Keratinocyte (primary cell): ENCODE measurements at regions not wholly inside any gene's neighbourhood (a gene's known extent, or its start where the extent isn't known, plus 50 kb on each side); places are given as distances from the start of the nearest gene placed in this dataset.

Experiments used
- DNase-seq: peaks from one replicate; pipeline ENCODE4 v3.0.0-alpha.2; 2011; ENCODE audit warnings: low read depth, missing footprints, low spot score
- FAIRE-seq: peaks from 2 replicates; lab custom pipeline; 2011; peaks lifted over from hg19 to GRCh38; lab: Jason Lieb, UNC
- H2AFZ ChIP-seq: 2 replicates; pipeline ENCODE4 v1.6.0; 2012; ENCODE audit warnings: low read length, control low read depth, inconsistent platforms; ENCODE audit not compliant: control insufficient read depth
- H3K27ac ChIP-seq: 2 replicates; pipeline ENCODE4 v1.5.1; 2011; ENCODE audit warnings: low read length; ENCODE audit not compliant: control insufficient read depth, insufficient read depth
- H3K27me3 ChIP-seq: 3 replicates; pipeline ENCODE4 v1.6.0; 2011; ENCODE audit warnings: low read length; ENCODE audit not compliant: control insufficient read depth, insufficient read depth; ENCODE audit errors: extremely low read depth
- H3K36me3 ChIP-seq, 2 experiments: 2 replicates in 1 of 2; 3 replicates in 1 of 2; pipeline ENCODE4 v1.5.1; 2011; ENCODE audit warnings: low read length in 2 of 2, mild to moderate bottlenecking in 1 of 2; ENCODE audit not compliant: control insufficient read depth in 2 of 2, insufficient read depth in 2 of 2; ENCODE audit errors: extremely low read depth in 1 of 2
- H3K4me1 ChIP-seq: 3 replicates; pipeline ENCODE4 v1.5.1; 2011; ENCODE audit warnings: low read length; ENCODE audit not compliant: control insufficient read depth, insufficient read depth; ENCODE audit errors: extremely low read depth
- H3K4me2 ChIP-seq: 3 replicates; pipeline ENCODE4 v1.6.0; 2011; ENCODE audit warnings: low read depth, low read length; ENCODE audit not compliant: control insufficient read depth, insufficient read depth; ENCODE audit errors: extremely low read depth
- H3K4me3 ChIP-seq, 3 experiments: fragments of 200-600 bp in 1 of 3; sonication (generic) in 1 of 3; 2 replicates in 2 of 3; 3 replicates in 1 of 3; pipeline ENCODE4 v1.5.1; 2011 to 2016; ENCODE audit warnings: low read length in 3 of 3, mild to moderate bottlenecking in 3 of 3, control low read depth in 2 of 3, inconsistent platforms in 1 of 3, low read depth in 1 of 3, mixed read lengths in 1 of 3, mixed run types in 1 of 3, moderate library complexity in 1 of 3; ENCODE audit not compliant: control insufficient read depth in 2 of 3, insufficient read depth in 2 of 3; ENCODE audit errors: extremely low read depth in 1 of 3
- H3K79me2 ChIP-seq: 2 replicates; pipeline ENCODE4 v1.6.0; 2012; ENCODE audit warnings: low read length; ENCODE audit not compliant: control insufficient read depth, insufficient read depth
- H3K9ac ChIP-seq: 3 replicates; pipeline ENCODE4 v1.6.0; 2011; ENCODE audit warnings: low read length; ENCODE audit not compliant: control insufficient read depth, insufficient read depth; ENCODE audit errors: extremely low read depth
- H3K9me1 ChIP-seq: 3 replicates; pipeline ENCODE4 v1.6.0; 2011; ENCODE audit warnings: low read length; ENCODE audit not compliant: control insufficient read depth, insufficient read depth; ENCODE audit errors: extremely low read depth
- H3K9me3 ChIP-seq: 2 replicates; pipeline ENCODE4 v1.5.1; 2012; ENCODE audit warnings: low read depth, low read length; ENCODE audit not compliant: control insufficient read depth
- H4K20me1 ChIP-seq: 3 replicates; pipeline ENCODE4 v1.6.0; 2011; ENCODE audit warnings: low read length; ENCODE audit not compliant: control insufficient read depth, insufficient read depth; ENCODE audit errors: extremely low read depth
- CTCF ChIP-seq, 3 experiments: IDR thresholded peaks in 1 of 3; conservative IDR thresholded peaks in 1 of 3; optimal IDR thresholded peaks in 1 of 3; 2 replicates in 2 of 3; 3 replicates in 1 of 3; pipeline versions ENCODE3 to v1.5.1; 2011; ENCODE audit warnings: low read length in 3 of 3, mild to moderate bottlenecking in 3 of 3, moderate library complexity in 2 of 3, control low read depth in 1 of 3, inconsistent platforms in 1 of 3; ENCODE audit not compliant: insufficient read depth in 2 of 3; ENCODE audit errors: extremely low read depth in 1 of 3
- EZH2 ChIP-seq: IDR thresholded peaks from one replicate; pipeline ENCODE4 v1.6.1; 2012; ENCODE audit warnings: inconsistent platforms, mild to moderate bottlenecking, low read length, moderate library complexity
- dilution Hi-C: fragments of 300-500 bp; cut with MboI; formaldehyde crosslinking; loops from one replicate; pipeline ENCODE4 v1.7.0; 2020; ENCODE audit warnings: low sequenced_read_pairs; ENCODE audit not compliant: extremely low pct_ligation_motif_present

- Histone ChIP-seq H3K9ac (no peak overlapping the region), H3K4me1 (peaks cover 6% of the 10 kb centered on the region), H3K79me2 (no peaks in the 10 kb centered on the region), H2AFZ (no peak overlapping the region), H3K27ac (no peak overlapping the region), H3K36me3 (no peaks in the 10 kb centered on the region), H3K9me1 (no peaks in the 10 kb centered on the region), H3K4me3 (no peak overlapping the region), H3K27me3 (peaks cover 2% of the 10 kb centered on the region), H3K9me3 (no peaks in the 10 kb centered on the region), H3K4me2 (no peak overlapping the region), H4K20me1 (no peaks in the 10 kb centered on the region)
- DNase-seq (no peak), FAIRE-seq (no peak)
- dilution Hi-C loops, result no loop called here
- TF ChIP-seq EZH2 (no peak), CTCF (optimal IDR thresholded peaks at IDR 0.05 in 1 of 3, IDR thresholded peaks at IDR 0.05 in 1 of 3, conservative IDR thresholded peaks at IDR 0.05 in 1 of 3; ENCODE audit: extremely low read depth in 1 of 3, insufficient read depth in 2 of 3, low read length in 3 of 3) (no peak)
Measured at GRCh38 chr10:24006741-24007140, 202.2 kb upstream of the KIAA1217 start.

GRCh38 chr10:24007359-24007758 is 201.6 kb upstream of the KIAA1217 start:
- Histone ChIP-seq H3K79me2 (no peaks in the 10 kb centered on the region), H3K27ac (no peak overlapping the region), H2AFZ (no peak overlapping the region), H3K4me1 (peaks cover 6% of the 10 kb centered on the region), H4K20me1 (no peaks in the 10 kb centered on the region), H3K4me2 (no peak overlapping the region), H3K27me3 (peaks cover 2% of the 10 kb centered on the region), H3K36me3 (no peaks in the 10 kb centered on the region), H3K9me3 (no peaks in the 10 kb centered on the region), H3K9me1 (no peaks in the 10 kb centered on the region), H3K4me3 (no peak overlapping the region), H3K9ac (no peak overlapping the region)
- DNase-seq (no peak), FAIRE-seq (no peak)
- dilution Hi-C loops, result no loop called here
- no peak for TF ChIP-seq CTCF (optimal IDR thresholded peaks at IDR 0.05 in 1 of 3, IDR thresholded peaks at IDR 0.05 in 1 of 3, conservative IDR thresholded peaks at IDR 0.05 in 1 of 3; ENCODE audit: extremely low read depth in 1 of 3, insufficient read depth in 2 of 3, low read length in 3 of 3)
- no peak for TF ChIP-seq EZH2
